K562 (cell line): ENCODE measurements at regions not wholly inside any gene's neighbourhood (a gene's known extent, or its start where the extent isn't known, plus 50 kb on each side); places are given as distances from the start of the nearest gene placed in this dataset.

Experiments
- CREM ChIP-seq: IDR thresholded peaks from 2 replicates; pipeline ENCODE4 v1.6.1; 2014; ENCODE audit warnings: antibody characterized with exemption, low read depth
- CSDE1 ChIP-seq, 2 experiments: fragments of 450-650 bp; IDR thresholded peaks; 2 replicates each; pipeline ENCODE4 v1.6.1; 2016; ENCODE audit warnings: mild to moderate bottlenecking in 1 of 2
- KLF1 ChIP-seq: fragments of 450-650 bp; IDR thresholded peaks from 2 replicates; pipeline ENCODE4 v1.6.1; 2016; ENCODE audit warnings: missing genetic modification characterization, missing compliant biosample characterization
- NONO ChIP-seq, 2 experiments: fragments of 200-400 bp in 1 of 2; fragments of 450-650 bp in 1 of 2; formaldehyde crosslinking in 1 of 2; IDR thresholded peaks; 2 replicates each; pipeline ENCODE4 v1.6.1; 2017; ENCODE audit warnings: low read depth in 2 of 2, mild to moderate bottlenecking in 2 of 2, moderate library complexity in 2 of 2, low read length in 1 of 2
- TF ChIP-seq, protein P1 (sequence below), 3 experiments: IDR thresholded peaks in 2 of 3; conservative IDR thresholded peaks in 1 of 3; 2 replicates each; pipeline ENCODE4 v1.5.1; 2011 to 2012; ENCODE audit warnings: low read length in 3 of 3, mild to moderate bottlenecking in 3 of 3, control low read depth in 2 of 3, improper control_type of control experiment in 1 of 3, inconsistent platforms in 1 of 3, low read depth in 1 of 3, mixed read lengths in 1 of 3, moderate library complexity in 1 of 3; ENCODE audit not compliant: insufficient read depth in 2 of 3
- TF ChIP-seq, protein P2 (sequence below): fragments of 200-600 bp; sonication (generic); IDR thresholded peaks from one replicate; pipeline ENCODE4 v1.6.1; 2012; ENCODE audit warnings: mild to moderate bottlenecking, low read depth, low read length, inconsistent platforms
- TF ChIP-seq, protein P3 (sequence below): fragments of 450-650 bp; IDR thresholded peaks from 2 replicates; pipeline ENCODE4 v1.6.1; 2016; ENCODE audit warnings: low read depth, mild to moderate bottlenecking, moderate library complexity

DNA sequence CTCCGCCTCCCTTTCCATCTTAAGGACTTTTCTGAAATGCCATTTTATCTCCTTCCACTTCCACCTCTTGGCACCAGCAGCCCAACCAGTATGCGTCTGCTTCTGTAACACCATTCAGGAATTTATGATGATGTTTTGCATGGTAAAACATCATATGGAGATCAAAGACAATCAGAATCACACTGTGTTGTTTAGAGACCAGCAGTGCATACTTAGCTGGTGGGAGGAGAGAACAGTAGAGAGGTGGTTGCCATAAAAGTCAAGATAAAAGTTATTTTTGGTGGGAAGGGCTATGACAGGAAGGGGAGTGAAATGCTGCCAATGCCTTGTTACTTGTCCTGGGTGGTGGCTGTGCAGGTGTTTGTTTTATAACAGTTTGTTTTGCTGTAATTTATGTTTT is 268.0 kb downstream of the OPA1 start:
- TF ChIP-seq, protein P1, sequence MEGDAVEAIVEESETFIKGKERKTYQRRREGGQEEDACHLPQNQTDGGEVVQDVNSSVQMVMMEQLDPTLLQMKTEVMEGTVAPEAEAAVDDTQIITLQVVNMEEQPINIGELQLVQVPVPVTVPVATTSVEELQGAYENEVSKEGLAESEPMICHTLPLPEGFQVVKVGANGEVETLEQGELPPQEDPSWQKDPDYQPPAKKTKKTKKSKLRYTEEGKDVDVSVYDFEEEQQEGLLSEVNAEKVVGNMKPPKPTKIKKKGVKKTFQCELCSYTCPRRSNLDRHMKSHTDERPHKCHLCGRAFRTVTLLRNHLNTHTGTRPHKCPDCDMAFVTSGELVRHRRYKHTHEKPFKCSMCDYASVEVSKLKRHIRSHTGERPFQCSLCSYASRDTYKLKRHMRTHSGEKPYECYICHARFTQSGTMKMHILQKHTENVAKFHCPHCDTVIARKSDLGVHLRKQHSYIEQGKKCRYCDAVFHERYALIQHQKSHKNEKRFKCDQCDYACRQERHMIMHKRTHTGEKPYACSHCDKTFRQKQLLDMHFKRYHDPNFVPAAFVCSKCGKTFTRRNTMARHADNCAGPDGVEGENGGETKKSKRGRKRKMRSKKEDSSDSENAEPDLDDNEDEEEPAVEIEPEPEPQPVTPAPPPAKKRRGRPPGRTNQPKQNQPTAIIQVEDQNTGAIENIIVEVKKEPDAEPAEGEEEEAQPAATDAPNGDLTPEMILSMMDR (IDR thresholded peaks at IDR 0.05 in 2 of 3, conservative IDR thresholded peaks at IDR 0.05 in 1 of 3; ENCODE audit: insufficient read depth in 2 of 3, low read depth in 1 of 3, low read length in 3 of 3): no peak
- TF ChIP-seq CSDE1 (IDR thresholded peaks at IDR 0.05): no peak
- no peak for TF ChIP-seq CREM
- no peak for TF ChIP-seq KLF1 (tag)
- TF ChIP-seq, protein P2, sequence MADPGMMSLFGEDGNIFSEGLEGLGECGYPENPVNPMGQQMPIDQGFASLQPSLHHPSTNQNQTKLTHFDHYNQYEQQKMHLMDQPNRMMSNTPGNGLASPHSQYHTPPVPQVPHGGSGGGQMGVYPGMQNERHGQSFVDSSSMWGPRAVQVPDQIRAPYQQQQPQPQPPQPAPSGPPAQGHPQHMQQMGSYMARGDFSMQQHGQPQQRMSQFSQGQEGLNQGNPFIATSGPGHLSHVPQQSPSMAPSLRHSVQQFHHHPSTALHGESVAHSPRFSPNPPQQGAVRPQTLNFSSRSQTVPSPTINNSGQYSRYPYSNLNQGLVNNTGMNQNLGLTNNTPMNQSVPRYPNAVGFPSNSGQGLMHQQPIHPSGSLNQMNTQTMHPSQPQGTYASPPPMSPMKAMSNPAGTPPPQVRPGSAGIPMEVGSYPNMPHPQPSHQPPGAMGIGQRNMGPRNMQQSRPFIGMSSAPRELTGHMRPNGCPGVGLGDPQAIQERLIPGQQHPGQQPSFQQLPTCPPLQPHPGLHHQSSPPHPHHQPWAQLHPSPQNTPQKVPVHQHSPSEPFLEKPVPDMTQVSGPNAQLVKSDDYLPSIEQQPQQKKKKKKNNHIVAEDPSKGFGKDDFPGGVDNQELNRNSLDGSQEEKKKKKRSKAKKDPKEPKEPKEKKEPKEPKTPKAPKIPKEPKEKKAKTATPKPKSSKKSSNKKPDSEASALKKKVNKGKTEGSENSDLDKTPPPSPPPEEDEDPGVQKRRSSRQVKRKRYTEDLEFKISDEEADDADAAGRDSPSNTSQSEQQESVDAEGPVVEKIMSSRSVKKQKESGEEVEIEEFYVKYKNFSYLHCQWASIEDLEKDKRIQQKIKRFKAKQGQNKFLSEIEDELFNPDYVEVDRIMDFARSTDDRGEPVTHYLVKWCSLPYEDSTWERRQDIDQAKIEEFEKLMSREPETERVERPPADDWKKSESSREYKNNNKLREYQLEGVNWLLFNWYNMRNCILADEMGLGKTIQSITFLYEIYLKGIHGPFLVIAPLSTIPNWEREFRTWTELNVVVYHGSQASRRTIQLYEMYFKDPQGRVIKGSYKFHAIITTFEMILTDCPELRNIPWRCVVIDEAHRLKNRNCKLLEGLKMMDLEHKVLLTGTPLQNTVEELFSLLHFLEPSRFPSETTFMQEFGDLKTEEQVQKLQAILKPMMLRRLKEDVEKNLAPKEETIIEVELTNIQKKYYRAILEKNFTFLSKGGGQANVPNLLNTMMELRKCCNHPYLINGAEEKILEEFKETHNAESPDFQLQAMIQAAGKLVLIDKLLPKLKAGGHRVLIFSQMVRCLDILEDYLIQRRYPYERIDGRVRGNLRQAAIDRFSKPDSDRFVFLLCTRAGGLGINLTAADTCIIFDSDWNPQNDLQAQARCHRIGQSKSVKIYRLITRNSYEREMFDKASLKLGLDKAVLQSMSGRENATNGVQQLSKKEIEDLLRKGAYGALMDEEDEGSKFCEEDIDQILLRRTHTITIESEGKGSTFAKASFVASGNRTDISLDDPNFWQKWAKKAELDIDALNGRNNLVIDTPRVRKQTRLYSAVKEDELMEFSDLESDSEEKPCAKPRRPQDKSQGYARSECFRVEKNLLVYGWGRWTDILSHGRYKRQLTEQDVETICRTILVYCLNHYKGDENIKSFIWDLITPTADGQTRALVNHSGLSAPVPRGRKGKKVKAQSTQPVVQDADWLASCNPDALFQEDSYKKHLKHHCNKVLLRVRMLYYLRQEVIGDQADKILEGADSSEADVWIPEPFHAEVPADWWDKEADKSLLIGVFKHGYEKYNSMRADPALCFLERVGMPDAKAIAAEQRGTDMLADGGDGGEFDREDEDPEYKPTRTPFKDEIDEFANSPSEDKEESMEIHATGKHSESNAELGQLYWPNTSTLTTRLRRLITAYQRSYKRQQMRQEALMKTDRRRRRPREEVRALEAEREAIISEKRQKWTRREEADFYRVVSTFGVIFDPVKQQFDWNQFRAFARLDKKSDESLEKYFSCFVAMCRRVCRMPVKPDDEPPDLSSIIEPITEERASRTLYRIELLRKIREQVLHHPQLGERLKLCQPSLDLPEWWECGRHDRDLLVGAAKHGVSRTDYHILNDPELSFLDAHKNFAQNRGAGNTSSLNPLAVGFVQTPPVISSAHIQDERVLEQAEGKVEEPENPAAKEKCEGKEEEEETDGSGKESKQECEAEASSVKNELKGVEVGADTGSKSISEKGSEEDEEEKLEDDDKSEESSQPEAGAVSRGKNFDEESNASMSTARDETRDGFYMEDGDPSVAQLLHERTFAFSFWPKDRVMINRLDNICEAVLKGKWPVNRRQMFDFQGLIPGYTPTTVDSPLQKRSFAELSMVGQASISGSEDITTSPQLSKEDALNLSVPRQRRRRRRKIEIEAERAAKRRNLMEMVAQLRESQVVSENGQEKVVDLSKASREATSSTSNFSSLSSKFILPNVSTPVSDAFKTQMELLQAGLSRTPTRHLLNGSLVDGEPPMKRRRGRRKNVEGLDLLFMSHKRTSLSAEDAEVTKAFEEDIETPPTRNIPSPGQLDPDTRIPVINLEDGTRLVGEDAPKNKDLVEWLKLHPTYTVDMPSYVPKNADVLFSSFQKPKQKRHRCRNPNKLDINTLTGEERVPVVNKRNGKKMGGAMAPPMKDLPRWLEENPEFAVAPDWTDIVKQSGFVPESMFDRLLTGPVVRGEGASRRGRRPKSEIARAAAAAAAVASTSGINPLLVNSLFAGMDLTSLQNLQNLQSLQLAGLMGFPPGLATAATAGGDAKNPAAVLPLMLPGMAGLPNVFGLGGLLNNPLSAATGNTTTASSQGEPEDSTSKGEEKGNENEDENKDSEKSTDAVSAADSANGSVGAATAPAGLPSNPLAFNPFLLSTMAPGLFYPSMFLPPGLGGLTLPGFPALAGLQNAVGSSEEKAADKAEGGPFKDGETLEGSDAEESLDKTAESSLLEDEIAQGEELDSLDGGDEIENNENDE: no peak
- TF ChIP-seq NONO (IDR thresholded peaks at IDR 0.05; ENCODE audit: low read depth in 2 of 2, low read length in 1 of 2): no peak
- TF ChIP-seq, protein P3, sequence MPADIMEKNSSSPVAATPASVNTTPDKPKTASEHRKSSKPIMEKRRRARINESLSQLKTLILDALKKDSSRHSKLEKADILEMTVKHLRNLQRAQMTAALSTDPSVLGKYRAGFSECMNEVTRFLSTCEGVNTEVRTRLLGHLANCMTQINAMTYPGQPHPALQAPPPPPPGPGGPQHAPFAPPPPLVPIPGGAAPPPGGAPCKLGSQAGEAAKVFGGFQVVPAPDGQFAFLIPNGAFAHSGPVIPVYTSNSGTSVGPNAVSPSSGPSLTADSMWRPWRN: no peak
